ENCODE measurements at regions not wholly inside any gene's neighbourhood (a gene's known extent, or its start where the extent isn't known, plus 50 kb on each side); places are given as distances from the start of the nearest gene placed in this dataset.

GRCh38 chr9:80946496-80947170 lies 742.7 kb downstream of the TLE1 start:
- no peak overlapping the region for H3K9ac ChIP-seq (replicated peaks in 1 of 4; ENCODE audit: extremely low read depth in 1 of 4, low read depth in 3 of 4, low read length in 3 of 4)
- no peak overlapping the region for H2AFZ ChIP-seq (ENCODE audit: low read length)
- H4K8ac ChIP-seq (ENCODE audit: extremely low read depth, insufficient read depth, low read length): no peak overlapping the region
- no peak overlapping the region for H3K56ac ChIP-seq (replicated peaks; ENCODE audit: insufficient read length, low read depth, low read length)
- H3K79me1 ChIP-seq (ENCODE audit: low read depth, low read length): no peaks in the 10 kb centered on the region
- POLR2A ChIA-PET (ENCODE audit: partially characterized antibody): no interaction called here
- no peaks in the 10 kb centered on the region for H4K20me1 ChIP-seq (replicated peaks in 1 of 2; ENCODE audit: control insufficient read depth in 1 of 2, insufficient read depth in 2 of 2, low read length in 2 of 2)
- no peak overlapping the region for H2BK5ac ChIP-seq (ENCODE audit: low read depth, low read length)
- no peaks in the 10 kb centered on the region for H3K36me3 ChIP-seq (ENCODE audit: control insufficient read depth in 2 of 4, insufficient read depth in 4 of 4, low read length in 3 of 4)
- no peak for DNase-seq (ENCODE audit: low read depth in 1 of 2, low spot score in 2 of 2)
- H3K18ac ChIP-seq (ENCODE audit: extremely low read depth, low read length): no peak overlapping the region
- H3K23me2 ChIP-seq (ENCODE audit: low read depth, low read length): no peaks in the 10 kb centered on the region
- CTCF ChIA-PET (ENCODE audit: partially characterized antibody): no interaction called here
- H4K5ac ChIP-seq (ENCODE audit: insufficient read length, low read depth, low read length): no peak overlapping the region
- no peak overlapping the region for H3K23ac ChIP-seq (ENCODE audit: insufficient read length)
- H2BK20ac ChIP-seq (ENCODE audit: low read length): no peak overlapping the region
- WGBS, 2 experiments (ENCODE audit: extremely low coverage in 1 of 2, insufficient coverage in 1 of 2, insufficient read length in 1 of 2, insufficient replicate concordance in 2 of 2, low coverage in 1 of 2, low lambda C conversion rate in 2 of 2, missing lambda C conversion rate in 1 of 2): 93% methylated on average over 1 of the region's 1 CpG; no CpG with 5 or more reads in 1 of the 2 experiments
- H4K91ac ChIP-seq (replicated peaks; ENCODE audit: insufficient read length, low read length): no peak overlapping the region
- H3K4me2 ChIP-seq (ENCODE audit: insufficient read depth in 1 of 2, low read depth in 2 of 2, low read length in 2 of 2): no peak overlapping the region
- H3K4me3 ChIP-seq (ENCODE audit: extremely low read depth in 1 of 4, insufficient read depth in 2 of 4, low read depth in 3 of 4, low read length in 4 of 4): no peak overlapping the region
- H3K14ac ChIP-seq (ENCODE audit: insufficient read length): no peak overlapping the region
- no peak overlapping the region for H2BK120ac ChIP-seq (replicated peaks; ENCODE audit: low read depth, low read length)
- no peaks in the 10 kb centered on the region for H3K79me2 ChIP-seq (ENCODE audit: control insufficient read depth in 1 of 2, insufficient read depth in 2 of 2, low read length in 2 of 2)
- no peaks in the 10 kb centered on the region for H3K4me1 ChIP-seq (replicated peaks in 1 of 4; ENCODE audit: control insufficient read depth in 3 of 4, insufficient read depth in 4 of 4, low read length in 3 of 4)
- no peak for FAIRE-seq
- no peak overlapping the region for H2AK5ac ChIP-seq (ENCODE audit: low read depth, low read length)
- no peaks in the 10 kb centered on the region for H3K9me3 ChIP-seq (ENCODE audit: insufficient read depth in 2 of 2, low read depth in 1 of 2, low read length in 1 of 2)
- H3K27me3 ChIP-seq (replicated peaks in 1 of 4; ENCODE audit: control insufficient read depth in 3 of 4, extremely low read depth in 1 of 4, insufficient read depth in 3 of 4, low read length in 3 of 4): no peaks in the 10 kb centered on the region
- H2BK15ac ChIP-seq (ENCODE audit: low read length): no peak overlapping the region
- H3K27ac ChIP-seq (ENCODE audit: low read depth, low read length): no peak overlapping the region
- H2BK12ac ChIP-seq (ENCODE audit: low read depth, low read length): no peak overlapping the region
- no peak overlapping the region for H3K4ac ChIP-seq (replicated peaks; ENCODE audit: insufficient read length, low read depth, low read length)
